ENCODE measurements at regions not wholly inside any gene's neighbourhood (a gene's known extent, or its start where the extent isn't known, plus 50 kb on each side); places are given as distances from the start of the nearest gene placed in this dataset.

DNA sequence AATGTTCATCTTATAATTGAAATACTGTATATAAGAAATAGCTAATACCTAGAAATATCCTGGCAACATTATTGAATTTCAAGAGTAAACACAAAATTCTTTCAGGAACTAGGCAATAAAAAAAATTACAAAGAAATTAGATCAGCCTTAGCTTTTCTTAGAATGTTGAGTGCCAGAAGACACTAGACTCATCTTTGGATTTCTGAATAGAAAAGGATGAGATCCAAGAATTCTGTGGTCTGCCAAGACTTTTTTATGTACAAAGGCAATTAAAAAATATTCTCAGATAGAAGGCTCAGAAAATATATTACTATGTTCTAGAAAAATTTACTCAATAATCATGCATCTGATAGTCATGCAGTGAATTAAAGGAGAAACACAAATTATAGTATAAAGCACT lies 294.5 kb upstream of the CDIN1 start:
- Histone ChIP-seq H3K4me1 (no peaks in the 10 kb centered on the region), H3K27ac (no peak overlapping the region), H3K9me3 (no peaks in the 10 kb centered on the region), H3K36me3 (no peaks in the 10 kb centered on the region), H3K4me3 (no peak overlapping the region), H3K27me3 (no peaks in the 10 kb centered on the region)
- DNase-seq: no peak
- TF ChIP-seq CTCF (IDR thresholded peaks at IDR 0.05) (no peak), EP300 (IDR thresholded peaks at IDR 0.05) (no peak), POLR2A (IDR thresholded peaks at IDR 0.05) (no peak), POLR2AphosphoS5 (IDR thresholded peaks at IDR 0.05) (no peak)
- intact Hi-C loops (cut with DNase I): no loop called here

DNA sequence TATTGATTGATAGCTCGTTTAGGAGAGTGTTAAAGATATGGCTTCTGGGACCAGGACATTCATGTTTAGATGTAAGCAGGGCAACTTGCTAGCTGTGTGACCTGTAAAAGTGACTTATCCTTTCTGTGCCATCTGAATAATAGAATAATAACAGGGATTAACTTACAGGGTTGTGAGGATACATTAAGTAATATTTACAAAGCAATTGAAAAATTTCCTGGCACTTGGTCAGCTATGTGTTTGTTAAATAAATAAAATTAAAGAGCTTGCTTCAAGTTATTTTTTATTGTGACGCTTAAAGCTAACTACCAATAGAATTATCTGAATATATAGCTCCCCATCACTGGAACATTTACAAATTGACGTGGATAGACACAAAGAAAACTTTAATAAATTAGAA lies 287.9 kb upstream of the CDIN1 start:
- Histone ChIP-seq H3K9me3 (no peaks in the 10 kb centered on the region), H3K4me3 (no peak overlapping the region), H3K36me3 (no peaks in the 10 kb centered on the region), H3K27ac (no peak overlapping the region), H3K27me3 (no peaks in the 10 kb centered on the region), H3K4me1 (no peaks in the 10 kb centered on the region)
- intact Hi-C loops (cut with DNase I): no loop called here
- DNase-seq: no peak
- TF ChIP-seq POLR2AphosphoS5 (IDR thresholded peaks at IDR 0.05): no peak
- no peak for TF ChIP-seq EP300 (IDR thresholded peaks at IDR 0.05)
- no peak for TF ChIP-seq POLR2A (IDR thresholded peaks at IDR 0.05)
- TF ChIP-seq CTCF (IDR thresholded peaks at IDR 0.05): no peak
- 45 to 75% methylated on average over 3 of the region's 3 CpGs for WGBS, 2 donors

- Histone ChIP-seq H3K9me3 (no peaks in the 10 kb centered on the region), H3K4me3 (no peak overlapping the region), H3K4me1 (no peaks in the 10 kb centered on the region), H3K36me3 (no peaks in the 10 kb centered on the region), H3K27me3 (no peaks in the 10 kb centered on the region), H3K27ac (no peak overlapping the region)
- intact Hi-C loops (cut with DNase I): no loop called here
- TF ChIP-seq CTCF (IDR thresholded peaks at IDR 0.05) (no peak), POLR2AphosphoS5 (IDR thresholded peaks at IDR 0.05) (no peak), POLR2A (IDR thresholded peaks at IDR 0.05) (no peak), EP300 (IDR thresholded peaks at IDR 0.05) (no peak)
- WGBS, 2 donors: 15 to 47% methylated on average over 1 of the region's 1 CpG
- DNase-seq: no peak
Observed at GRCh38 chr15:36294359-36294758, 285.1 kb upstream of the CDIN1 start.

GRCh38 chr15:36301947-36302346 lies 277.5 kb upstream of the CDIN1 start:
- Histone ChIP-seq H3K36me3 (no peaks in the 10 kb centered on the region), H3K27me3 (no peaks in the 10 kb centered on the region), H3K4me1 (no peaks in the 10 kb centered on the region), H3K4me3 (no peak overlapping the region), H3K27ac (no peak overlapping the region), H3K9me3 (no peaks in the 10 kb centered on the region)
- TF ChIP-seq POLR2A (IDR thresholded peaks at IDR 0.05) (no peak), CTCF (IDR thresholded peaks at IDR 0.05) (no peak), EP300 (IDR thresholded peaks at IDR 0.05) (no peak), POLR2AphosphoS5 (IDR thresholded peaks at IDR 0.05) (no peak)
- WGBS, 2 donors: 36 to 55% methylated on average over 5 of the region's 5 CpGs
- intact Hi-C loops (cut with DNase I): no loop called here
- DNase-seq: no peak

DNA sequence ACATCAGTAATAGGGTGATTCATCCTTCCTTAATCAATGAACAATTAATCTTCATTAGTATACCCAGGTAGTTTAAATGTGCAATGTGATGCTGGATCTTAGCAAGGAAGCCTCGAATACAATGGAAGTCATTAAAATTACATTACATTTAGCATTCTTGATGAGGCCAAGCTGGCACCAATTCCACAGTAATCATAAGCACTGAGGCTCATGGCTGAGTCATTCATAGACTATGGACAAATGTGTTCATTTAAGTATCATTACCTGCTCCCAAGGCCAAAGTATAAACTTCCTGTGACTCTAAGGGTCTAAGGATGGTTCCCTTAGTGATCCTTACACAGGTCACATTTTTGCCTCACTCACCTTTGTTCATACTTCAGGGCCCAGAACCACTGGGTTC lies 266.4 kb upstream of the CDIN1 start:
- peaks cover 0 to 4% (median 0%) of the 10 kb centered on the region in 4 donors for H3K9me3 ChIP-seq
- H3K27me3 ChIP-seq: no peaks in the 10 kb centered on the region
- no peaks in the 10 kb centered on the region for H3K4me1 ChIP-seq
- intact Hi-C loops (cut with DNase I): no loop called here
- no peaks in the 10 kb centered on the region for H3K36me3 ChIP-seq
- DNase-seq: no peak
- 76 to 81% methylated on average over 1 of the region's 1 CpG for WGBS, 2 donors
- no peak overlapping the region for H3K27ac ChIP-seq
- no peak overlapping the region for H3K4me3 ChIP-seq
- no peak for TF ChIP-seq POLR2A (IDR thresholded peaks at IDR 0.05)
- TF ChIP-seq POLR2AphosphoS5 (IDR thresholded peaks at IDR 0.05): no peak
- no peak for TF ChIP-seq CTCF (IDR thresholded peaks at IDR 0.05)
- TF ChIP-seq EP300 (IDR thresholded peaks at IDR 0.05): no peak
